Neural progenitor cell (in vitro differentiated cells): ENCODE measurements at regions not wholly inside any gene's neighbourhood (a gene's known extent, or its start where the extent isn't known, plus 50 kb on each side); places are given as distances from the start of the nearest gene placed in this dataset.
"Not testable (repeated sequence)": the region's sequence is repeated elsewhere in the genome, so short reads cannot be mapped to it uniquely, and the experiment has no call there.

Experiments used
- DNase-seq: peaks from one replicate; pipeline ENCODE4 v3.0.0-alpha.2; 2016; ENCODE audit warnings: low spot score
- H2AFZ ChIP-seq: fragments of 200-600 bp; sonication (generic); replicated peaks from 2 replicates; pipeline ENCODE4 v1.6.1; 2016; ENCODE audit warnings: antibody characterized with exemption
- H3F3A ChIP-seq: fragments of 200-600 bp; sonication (generic); 2 replicates; pipeline ENCODE4 v1.6.1; 2016; ENCODE audit warnings: antibody characterized with exemption, low read depth
- H3K27ac ChIP-seq: fragments of 200-600 bp; sonication (generic); 2 replicates; pipeline ENCODE4 v1.5.1; 2016; ENCODE audit warnings: mild to moderate bottlenecking
- H3K27me3 ChIP-seq: fragments of 200-600 bp; sonication (generic); 2 replicates; pipeline ENCODE4 v1.6.1; 2016; ENCODE audit warnings: mild to moderate bottlenecking, moderate library complexity
- H3K36me3 ChIP-seq: fragments of 200-600 bp; sonication (generic); 2 replicates; pipeline ENCODE4 v1.5.1; 2016
- H3K4me1 ChIP-seq: fragments of 200-600 bp; sonication (generic); 2 replicates; pipeline ENCODE4 v1.6.1; 2016; ENCODE audit warnings: mixed run types
- H3K4me2 ChIP-seq: fragments of 200-600 bp; sonication (generic); 2 replicates; pipeline ENCODE4 v1.6.1; 2016
- H3K4me3 ChIP-seq: fragments of 200-600 bp; sonication (generic); 2 replicates; pipeline ENCODE4 v1.5.1; 2016
- H3K79me2 ChIP-seq: fragments of 200-600 bp; sonication (generic); 2 replicates; pipeline ENCODE4 v1.6.1; 2016; ENCODE audit warnings: low read depth
- H3K9ac ChIP-seq: fragments of 200-600 bp; sonication (generic); 2 replicates; pipeline ENCODE4 v1.6.1; 2016
- H3K9me3 ChIP-seq: fragments of 200-600 bp; sonication (generic); 2 replicates; pipeline ENCODE4 v1.5.1; 2016; ENCODE audit warnings: low read depth
- H4K20me1 ChIP-seq: fragments of 200-600 bp; sonication (generic); 2 replicates; pipeline ENCODE4 v1.6.1; 2016; ENCODE audit warnings: low read depth
- H3K27ac Mint-ChIP-seq: 3 replicates; pipeline ENCODE4 v1.8.0; 2021; ENCODE audit warnings: mixed read lengths
- H3K27me3 Mint-ChIP-seq: 2 replicates; pipeline ENCODE4 v1.8.0; 2022; ENCODE audit warnings: low read depth, mild to moderate bottlenecking, inconsistent platforms, moderate library complexity, mixed read lengths; ENCODE audit not compliant: insufficient read depth
- H3K36me3 Mint-ChIP-seq: 3 replicates; pipeline ENCODE4 v1.8.0; 2021; ENCODE audit warnings: mixed read lengths
- H3K4me1 Mint-ChIP-seq: 3 replicates; pipeline ENCODE4 v1.8.0; 2021; ENCODE audit warnings: mixed read lengths
- H3K4me3 Mint-ChIP-seq: 3 replicates; pipeline ENCODE4 v1.8.0; 2021; ENCODE audit warnings: mild to moderate bottlenecking, moderate library complexity, mixed read lengths
- H3K9me3 Mint-ChIP-seq: 3 replicates; pipeline ENCODE4 v1.8.0; 2020; ENCODE audit warnings: mixed read lengths
- CTCF ChIP-seq: fragments of 200-600 bp; sonication (generic); IDR thresholded peaks from 2 replicates; pipeline ENCODE4 v1.5.1; 2017; ENCODE audit warnings: antibody characterized with exemption, mild to moderate bottlenecking
- EZH2 ChIP-seq: fragments of 200-600 bp; sonication (generic); IDR thresholded peaks from 2 replicates; pipeline ENCODE4 v1.6.1; 2017; ENCODE audit warnings: antibody characterized with exemption, mild to moderate bottlenecking, moderate library complexity
- EZH2phosphoT487 ChIP-seq: fragments of 200-600 bp; sonication (generic); IDR thresholded peaks from 2 replicates; pipeline ENCODE4 v1.6.1; 2017; ENCODE audit warnings: antibody characterized with exemption

- no peaks in the 10 kb centered on the region for H3F3A ChIP-seq
- H4K20me1 ChIP-seq, result no peaks in the 10 kb centered on the region
- H3K4me1 Mint-ChIP-seq, result no peaks in the 10 kb centered on the region
- no peaks in the 10 kb centered on the region for H3K9me3 ChIP-seq
- no peak for DNase-seq
- no peaks in the 10 kb centered on the region for H3K36me3 Mint-ChIP-seq
- no peaks in the 10 kb centered on the region for H3K27me3 ChIP-seq
- H3K9ac ChIP-seq, result no peak overlapping the region
- H3K4me2 ChIP-seq, result no peak overlapping the region
- peaks cover 3% of the 10 kb centered on the region for H3K9me3 Mint-ChIP-seq
- no peak overlapping the region for H2AFZ ChIP-seq
- no peaks in the 10 kb centered on the region for H3K36me3 ChIP-seq
- no peak overlapping the region for H3K4me3 Mint-ChIP-seq
- no peak overlapping the region for H3K4me3 ChIP-seq
- H3K4me1 ChIP-seq, result no peaks in the 10 kb centered on the region
- TF ChIP-seq EZH2, result no peak
- no peak overlapping the region for H3K27ac Mint-ChIP-seq
- H3K79me2 ChIP-seq, result no peaks in the 10 kb centered on the region
- no peaks in the 10 kb centered on the region for H3K27me3 Mint-ChIP-seq
- H3K27ac ChIP-seq, result no peak overlapping the region
Observed at GRCh38 chr11:43172477-43172876, 139.3 kb upstream of the API5 start.

DNA sequence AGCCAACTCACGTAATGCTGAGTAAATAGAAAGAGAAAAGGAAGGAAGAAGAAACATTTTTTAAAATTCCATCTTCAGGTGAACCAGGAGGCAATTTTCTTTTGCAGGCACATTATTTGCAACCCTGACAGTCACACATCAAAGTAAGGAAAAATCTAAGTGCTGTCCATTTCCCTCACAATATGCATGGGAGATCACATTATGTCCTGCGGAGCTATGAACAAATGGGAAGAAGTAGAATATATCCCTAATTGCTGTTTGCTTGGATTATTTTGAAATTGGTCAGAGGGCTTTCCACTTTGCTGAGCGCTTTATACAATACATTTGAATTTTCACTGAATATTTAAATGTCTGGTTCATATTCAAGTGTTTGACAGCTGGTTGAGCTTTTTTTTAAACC, 133.8 kb upstream of the API5 start:
- Histone ChIP-seq H3K9ac (no peak overlapping the region), H3K4me1 (no peaks in the 10 kb centered on the region), H4K20me1 (no peaks in the 10 kb centered on the region), H3K4me3 (no peak overlapping the region), H3K4me2 (no peak overlapping the region), H3F3A (no peaks in the 10 kb centered on the region), H2AFZ (no peak overlapping the region), H3K27ac (no peak overlapping the region), H3K79me2 (no peaks in the 10 kb centered on the region), H3K27me3 (no peaks in the 10 kb centered on the region), H3K9me3 (no peaks in the 10 kb centered on the region), H3K36me3 (no peaks in the 10 kb centered on the region)
- H3K4me1 Mint-ChIP-seq, result no peaks in the 10 kb centered on the region
- no peak overlapping the region for H3K4me3 Mint-ChIP-seq
- H3K36me3 Mint-ChIP-seq, result no peaks in the 10 kb centered on the region
- H3K27ac Mint-ChIP-seq, result no peak overlapping the region
- TF ChIP-seq EZH2 (no peak), CTCF (no peak), EZH2phosphoT487 (no peak)
- no peaks in the 10 kb centered on the region for H3K27me3 Mint-ChIP-seq
- no peak for DNase-seq
- H3K9me3 Mint-ChIP-seq, result no peaks in the 10 kb centered on the region

DNA sequence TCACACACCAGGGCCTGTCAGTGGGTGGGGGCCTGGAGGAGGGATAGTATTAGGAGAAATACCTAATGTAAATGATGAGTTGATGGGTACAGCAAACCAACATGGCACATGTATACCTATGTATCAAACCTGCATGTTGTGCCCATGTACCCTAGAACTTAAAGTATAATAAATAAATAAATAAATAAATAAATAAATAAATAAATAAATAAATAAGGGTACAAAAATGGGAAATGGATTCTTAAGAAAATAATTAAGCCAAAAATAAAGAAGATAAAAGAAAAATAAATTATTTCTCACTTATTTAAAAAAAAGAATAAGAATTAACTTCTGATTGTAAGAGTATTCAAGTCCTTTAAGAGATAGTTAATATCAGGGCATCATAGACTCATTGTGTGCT, 117.3 kb upstream of the API5 start:
- not testable (repeated sequence) for H2AFZ ChIP-seq, H3K4me3 ChIP-seq, H3K4me2 ChIP-seq, H3K36me3 Mint-ChIP-seq, DNase-seq, H3K27ac Mint-ChIP-seq, H3K9me3 Mint-ChIP-seq, H3K4me1 Mint-ChIP-seq, H3K9ac ChIP-seq, H3K4me1 ChIP-seq, H3K27me3 ChIP-seq, H3K9me3 ChIP-seq, H3K27ac ChIP-seq, H3K79me2 ChIP-seq, H3F3A ChIP-seq, H3K36me3 ChIP-seq, H4K20me1 ChIP-seq, H3K4me3 Mint-ChIP-seq, H3K27me3 Mint-ChIP-seq

DNA sequence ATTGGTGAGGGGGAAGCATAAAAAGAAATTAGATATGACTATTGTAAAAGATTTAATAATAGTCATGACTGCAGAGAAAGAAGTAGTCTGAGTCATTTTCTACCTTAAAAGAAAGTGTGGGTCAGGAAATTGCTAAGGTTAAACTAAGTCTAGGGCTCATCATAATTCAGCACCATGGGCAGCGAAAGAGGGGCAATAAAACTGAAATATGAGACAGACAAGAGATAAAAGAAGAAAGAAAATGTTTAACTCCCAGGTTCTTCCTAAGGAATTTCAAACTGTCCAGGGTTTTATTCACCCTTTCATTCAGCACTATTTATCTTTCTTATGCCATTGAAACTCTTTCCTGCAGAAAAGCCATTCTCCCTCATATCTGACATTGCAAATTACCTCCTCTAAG, 114.4 kb upstream of the API5 start:
- no peak for DNase-seq
- Mint-ChIP-seq H3K27me3 (no peaks in the 10 kb centered on the region), H3K27ac (no peak overlapping the region), H3K4me3 (no peak overlapping the region), H3K4me1 (no peaks in the 10 kb centered on the region), H3K36me3 (no peaks in the 10 kb centered on the region), H3K9me3 (no peaks in the 10 kb centered on the region)
- Histone ChIP-seq H3K4me2 (no peak overlapping the region), H3K79me2 (no peaks in the 10 kb centered on the region), H3K4me3 (no peak overlapping the region), H3K9me3 (no peaks in the 10 kb centered on the region), H3K27me3 (no peaks in the 10 kb centered on the region), H2AFZ (no peak overlapping the region), H3K36me3 (no peaks in the 10 kb centered on the region), H3K27ac (no peak overlapping the region), H4K20me1 (no peaks in the 10 kb centered on the region), H3F3A (no peaks in the 10 kb centered on the region), H3K9ac (no peak overlapping the region), H3K4me1 (no peaks in the 10 kb centered on the region)
- TF ChIP-seq CTCF (no peak), EZH2 (no peak), EZH2phosphoT487 (no peak)
